ENCODE measurements at regions not wholly inside any gene's neighbourhood (a gene's known extent, or its start where the extent isn't known, plus 50 kb on each side); places are given as distances from the start of the nearest gene placed in this dataset.

DNA sequence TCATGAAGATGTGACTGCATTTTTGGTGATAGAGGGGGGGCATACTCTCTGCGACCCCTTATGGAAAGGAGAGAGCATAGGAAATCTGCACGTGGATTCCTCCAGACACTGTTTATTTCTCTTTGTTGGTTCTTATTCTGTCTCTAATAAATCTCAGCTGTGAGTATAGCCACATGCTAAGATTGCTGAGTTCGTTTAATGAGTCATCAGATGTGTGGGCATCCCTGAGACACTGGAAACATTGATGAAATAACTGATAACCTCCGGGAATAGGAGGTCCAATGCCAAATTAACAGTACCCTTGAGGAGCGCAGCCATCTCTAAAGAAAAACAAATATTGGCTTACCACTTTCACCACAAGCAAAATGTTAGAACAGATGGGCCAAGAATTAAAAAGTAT, 880.2 kb upstream of the NEGR1 start:
- TF ChIP-seq, protein P1, sequence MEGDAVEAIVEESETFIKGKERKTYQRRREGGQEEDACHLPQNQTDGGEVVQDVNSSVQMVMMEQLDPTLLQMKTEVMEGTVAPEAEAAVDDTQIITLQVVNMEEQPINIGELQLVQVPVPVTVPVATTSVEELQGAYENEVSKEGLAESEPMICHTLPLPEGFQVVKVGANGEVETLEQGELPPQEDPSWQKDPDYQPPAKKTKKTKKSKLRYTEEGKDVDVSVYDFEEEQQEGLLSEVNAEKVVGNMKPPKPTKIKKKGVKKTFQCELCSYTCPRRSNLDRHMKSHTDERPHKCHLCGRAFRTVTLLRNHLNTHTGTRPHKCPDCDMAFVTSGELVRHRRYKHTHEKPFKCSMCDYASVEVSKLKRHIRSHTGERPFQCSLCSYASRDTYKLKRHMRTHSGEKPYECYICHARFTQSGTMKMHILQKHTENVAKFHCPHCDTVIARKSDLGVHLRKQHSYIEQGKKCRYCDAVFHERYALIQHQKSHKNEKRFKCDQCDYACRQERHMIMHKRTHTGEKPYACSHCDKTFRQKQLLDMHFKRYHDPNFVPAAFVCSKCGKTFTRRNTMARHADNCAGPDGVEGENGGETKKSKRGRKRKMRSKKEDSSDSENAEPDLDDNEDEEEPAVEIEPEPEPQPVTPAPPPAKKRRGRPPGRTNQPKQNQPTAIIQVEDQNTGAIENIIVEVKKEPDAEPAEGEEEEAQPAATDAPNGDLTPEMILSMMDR (conservative IDR thresholded peaks at IDR 0.05; ENCODE audit: low read depth in 2 of 2): no peak
- no peak for TF ChIP-seq POLR2AphosphoS5 (IDR thresholded peaks at IDR 0.05; ENCODE audit: low read depth)

Measured in GM23338 (cell line).